ENCODE measurements at regions not wholly inside any gene's neighbourhood (a gene's known extent, or its start where the extent isn't known, plus 50 kb on each side); places are given as distances from the start of the nearest gene placed in this dataset.
"Not testable (repeated sequence)": the region's sequence is repeated elsewhere in the genome, so short reads cannot be mapped to it uniquely, and the experiment has no call there.

DNA sequence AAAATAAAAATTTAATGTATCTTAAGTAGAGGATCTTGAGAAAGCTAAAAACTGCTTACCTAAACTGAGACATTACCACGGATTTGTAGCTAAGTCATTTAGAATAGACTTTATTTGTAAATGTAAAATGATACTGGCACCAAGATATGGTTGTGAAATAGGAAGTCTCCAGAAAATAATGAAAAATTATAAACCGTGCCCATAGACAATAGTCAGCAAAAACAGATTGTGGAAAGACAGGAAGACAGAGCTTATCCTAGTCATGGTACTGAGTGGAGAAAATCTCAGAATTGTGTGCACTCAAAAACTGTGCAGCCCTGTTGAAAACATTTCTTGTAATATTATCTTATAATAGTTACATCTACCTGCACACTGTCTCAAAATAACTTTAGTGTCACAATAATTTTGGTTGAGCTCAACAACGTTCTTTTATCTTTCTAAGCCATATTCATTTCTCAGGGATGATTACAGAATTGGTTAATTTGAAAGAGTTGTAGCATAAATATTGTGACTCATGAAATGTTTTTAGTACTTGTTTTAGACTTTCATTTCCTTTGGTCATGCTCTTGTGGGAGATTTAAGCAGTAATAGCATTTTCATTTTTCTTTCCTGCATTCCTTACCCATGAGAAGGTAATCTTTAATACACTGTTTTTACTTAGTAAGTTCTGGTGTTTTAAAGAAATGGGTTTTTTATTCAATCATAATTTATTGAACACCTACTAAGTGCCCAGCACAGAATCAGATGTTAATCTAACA lies 174.5 kb downstream of the SOX4 start:
- no peak for DNase-seq (ENCODE audit: low read depth in 4 of 4, low spot score in 3 of 4)

DNA sequence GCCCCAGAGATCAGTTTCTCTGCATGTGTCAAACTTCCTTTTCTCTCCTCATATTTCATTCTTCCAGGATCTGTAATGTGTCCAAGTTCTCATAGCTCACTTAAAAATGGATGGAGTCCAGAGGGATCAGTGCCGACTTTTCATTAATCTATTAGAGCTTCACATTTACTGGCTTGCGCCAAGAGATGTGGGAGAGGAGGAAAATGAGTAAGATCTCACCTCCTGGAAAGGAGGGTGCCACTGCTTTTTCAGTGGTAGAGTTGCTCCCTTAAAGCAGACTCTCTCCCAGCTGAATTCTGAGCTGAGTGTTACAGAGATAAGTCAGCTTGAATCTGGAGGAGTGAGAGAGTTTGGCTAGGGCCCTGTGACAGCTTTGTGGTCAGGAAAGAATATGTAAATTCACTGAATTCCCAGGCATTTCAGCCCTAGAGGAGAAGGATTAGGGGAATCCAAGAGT lies 175.9 kb downstream of the SOX4 start:
- DNase-seq (ENCODE audit: low read depth in 4 of 4, low spot score in 3 of 4): no peak

DNA sequence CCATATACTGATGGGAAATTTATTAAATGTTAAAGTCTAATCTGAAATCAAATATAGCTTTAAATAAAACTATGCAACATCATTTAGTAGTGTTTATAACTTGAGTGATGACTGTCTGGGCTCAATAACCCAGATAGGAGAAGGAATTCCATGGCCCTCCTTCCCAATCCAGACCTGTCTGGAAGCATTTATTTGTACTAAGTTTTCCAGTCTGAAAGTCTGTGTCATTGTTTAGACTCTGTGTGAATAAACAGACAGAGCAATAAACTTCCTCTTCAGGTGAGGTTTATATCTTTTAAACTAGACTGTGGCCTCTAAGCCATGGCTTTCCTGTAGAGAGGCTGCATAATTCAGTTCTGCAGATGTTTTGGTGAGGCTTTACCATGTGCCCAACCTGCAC lies 176.4 kb downstream of the SOX4 start:
- no peak for DNase-seq (ENCODE audit: low read depth in 4 of 4, low spot score in 3 of 4)

DNA sequence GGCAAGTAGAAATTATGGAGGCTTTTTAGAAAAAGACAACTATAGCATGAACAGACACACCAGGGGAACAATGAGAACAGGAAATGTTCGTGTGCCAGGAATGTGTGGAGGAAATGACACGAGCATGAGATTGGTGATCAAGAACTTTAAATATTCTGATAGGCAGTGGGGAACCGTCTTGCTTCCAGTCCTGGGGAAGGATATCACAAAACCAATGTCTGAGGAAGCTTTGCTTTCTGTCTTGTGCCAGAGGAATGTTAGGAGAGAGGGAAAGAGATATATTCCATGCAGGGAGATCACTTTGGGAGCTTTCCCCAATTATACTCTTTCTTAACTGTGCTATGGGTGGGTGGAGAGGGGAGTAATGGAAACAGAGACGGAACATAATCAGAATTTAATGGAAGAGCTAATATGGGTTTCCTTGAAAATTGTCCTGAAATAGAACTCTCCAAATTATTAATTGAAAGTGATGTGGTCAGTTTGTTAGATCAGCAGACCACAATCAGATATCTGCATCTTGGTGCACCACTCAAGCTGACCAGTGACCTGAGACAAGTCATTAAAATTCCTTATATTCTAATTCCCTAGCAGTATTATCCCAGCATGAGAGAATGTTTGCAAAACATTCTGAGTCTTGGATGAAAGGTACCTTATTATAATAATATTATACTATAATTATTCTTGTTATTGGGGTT lies 178.2 kb downstream of the SOX4 start:
- no peak for DNase-seq (ENCODE audit: low read depth in 4 of 4, low spot score in 3 of 4)

DNA sequence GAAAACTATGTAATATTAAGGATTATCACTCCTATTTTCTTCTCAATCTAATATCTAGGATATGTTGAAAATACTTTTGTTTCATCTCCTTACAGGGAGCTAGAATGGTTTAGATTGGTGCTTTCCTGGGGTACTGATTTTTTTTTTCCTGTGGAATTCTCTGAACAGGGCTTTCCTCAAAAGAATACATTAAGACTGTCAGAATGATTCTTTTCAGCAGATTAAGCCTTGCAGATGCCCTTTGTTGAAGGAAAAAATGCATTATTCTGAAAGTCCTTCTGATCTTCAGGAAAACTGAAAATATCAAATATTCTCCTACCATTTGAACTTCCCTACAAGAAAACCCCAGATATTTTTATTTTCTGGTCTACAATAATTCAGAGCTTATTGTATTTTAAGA lies 178.9 kb downstream of the SOX4 start:
- no peak for DNase-seq (ENCODE audit: low read depth in 4 of 4, low spot score in 3 of 4)

DNA sequence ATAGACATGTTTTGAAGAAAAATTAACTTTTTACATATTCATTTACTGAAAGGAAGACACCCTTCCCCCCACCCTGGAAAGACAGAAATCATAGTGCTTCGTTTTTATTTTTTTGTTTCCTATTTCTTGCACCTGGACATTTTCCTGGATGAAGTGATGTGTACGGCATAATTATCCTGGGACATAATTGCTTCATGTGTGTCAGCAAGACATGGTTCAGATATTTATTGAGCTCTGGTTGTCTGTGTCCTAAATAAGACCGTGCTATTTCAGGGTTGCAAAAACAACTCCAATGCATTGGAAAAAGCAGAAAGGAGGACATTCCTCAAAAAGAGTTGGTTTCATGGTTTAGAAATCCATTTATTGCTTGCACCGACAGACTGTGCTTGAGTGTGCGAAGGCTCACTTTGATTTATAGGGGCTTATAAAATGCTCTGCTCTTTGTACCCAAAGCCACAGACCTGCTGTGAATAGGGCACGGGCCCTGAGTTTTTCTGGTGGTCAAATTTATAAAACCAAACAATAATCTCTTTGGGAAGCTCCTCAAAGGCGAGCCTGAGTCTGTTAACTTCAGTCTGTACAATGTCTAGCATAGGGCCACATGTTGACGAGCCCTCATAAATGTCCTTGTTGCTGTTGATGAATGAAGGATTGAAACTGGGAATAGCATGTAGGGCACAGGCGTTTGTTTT lies 179.5 kb downstream of the SOX4 start:
- no peak for DNase-seq (ENCODE audit: low read depth in 4 of 4, low spot score in 3 of 4)

DNA sequence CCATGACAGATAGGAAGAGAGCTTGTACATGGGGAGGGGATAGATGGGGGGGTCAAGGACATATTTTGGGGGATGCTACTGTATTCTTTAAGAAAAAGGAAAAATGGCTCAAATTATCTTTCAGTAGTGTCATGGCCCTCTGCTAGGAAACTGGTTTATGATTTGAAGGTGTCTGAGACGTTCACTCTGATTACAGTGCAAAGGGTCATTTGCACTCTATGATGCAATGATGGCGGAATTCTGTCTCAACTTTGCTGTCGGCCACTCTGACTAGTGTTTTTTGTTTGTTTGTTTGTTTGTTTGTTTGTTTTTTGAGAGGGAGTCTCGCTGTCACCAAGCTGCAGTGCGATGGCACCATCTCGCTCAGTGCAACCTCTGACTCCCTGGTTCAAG lies 180.0 kb downstream of the SOX4 start:
- DNase-seq (ENCODE audit: low read depth in 4 of 4, low spot score in 3 of 4): no peak

DNA sequence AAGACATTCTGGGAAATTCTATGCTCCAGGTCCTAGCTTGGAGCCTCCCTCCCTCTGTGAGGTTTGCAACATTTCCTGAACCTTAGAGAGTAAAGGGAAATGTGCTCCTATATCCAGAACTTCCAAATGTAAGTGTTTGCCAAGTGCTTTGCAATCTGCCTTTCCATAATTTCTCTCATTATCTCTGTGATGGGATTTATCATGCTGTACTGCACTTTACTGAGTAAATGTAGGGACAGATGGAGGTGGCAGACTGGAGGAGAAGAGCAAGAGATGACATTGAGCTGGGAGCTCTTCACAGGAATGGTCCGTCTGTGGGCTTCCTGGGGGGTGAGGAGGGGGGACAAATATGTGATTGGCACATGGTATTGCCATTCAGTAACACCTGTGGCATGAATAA lies 184.3 kb downstream of the SOX4 start:
- no peak for DNase-seq (ENCODE audit: low read depth in 4 of 4, low spot score in 3 of 4)

DNA sequence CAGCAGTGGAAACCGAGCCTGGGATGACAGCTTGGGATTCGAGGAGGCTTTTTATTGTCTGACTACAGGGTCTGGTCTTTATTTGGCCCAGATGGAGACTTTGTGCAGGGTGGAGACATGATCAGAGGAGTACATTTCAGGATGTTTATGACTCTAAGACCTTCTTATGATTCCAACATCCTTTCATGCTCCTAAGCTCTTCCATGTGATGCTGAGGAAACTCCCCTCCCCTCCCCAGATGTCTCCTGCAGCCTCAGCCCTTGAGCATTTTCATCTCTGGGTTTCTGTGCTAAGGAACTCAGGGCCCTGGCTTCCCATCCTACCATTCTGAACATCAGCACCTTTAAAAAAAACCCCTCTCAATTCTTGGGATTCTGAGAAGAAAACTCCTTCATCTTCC lies 186.6 kb downstream of the SOX4 start:
- DNase-seq (ENCODE audit: low read depth in 4 of 4, low spot score in 3 of 4): no peak

DNA sequence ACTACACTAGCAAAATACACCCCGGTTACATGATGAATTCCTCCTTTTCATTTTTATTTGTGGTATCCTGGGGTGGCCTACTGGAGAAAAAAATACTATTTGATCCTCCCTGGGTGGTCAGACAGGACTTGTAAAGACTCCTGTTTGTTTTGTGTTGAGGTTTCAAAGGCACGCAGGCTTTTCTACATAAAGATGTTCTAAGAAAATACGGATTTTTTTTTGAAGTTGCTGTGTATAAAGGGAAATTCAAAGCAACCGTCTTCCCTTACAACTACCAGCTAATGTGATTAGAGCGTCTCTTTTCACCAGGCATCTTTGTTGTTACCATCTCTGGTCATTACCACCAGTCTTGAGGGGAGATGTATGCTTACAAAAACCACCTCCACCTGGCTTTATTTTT lies 187.1 kb downstream of the SOX4 start:
- DNase-seq (ENCODE audit: low read depth in 4 of 4, low spot score in 3 of 4): no peak

DNA sequence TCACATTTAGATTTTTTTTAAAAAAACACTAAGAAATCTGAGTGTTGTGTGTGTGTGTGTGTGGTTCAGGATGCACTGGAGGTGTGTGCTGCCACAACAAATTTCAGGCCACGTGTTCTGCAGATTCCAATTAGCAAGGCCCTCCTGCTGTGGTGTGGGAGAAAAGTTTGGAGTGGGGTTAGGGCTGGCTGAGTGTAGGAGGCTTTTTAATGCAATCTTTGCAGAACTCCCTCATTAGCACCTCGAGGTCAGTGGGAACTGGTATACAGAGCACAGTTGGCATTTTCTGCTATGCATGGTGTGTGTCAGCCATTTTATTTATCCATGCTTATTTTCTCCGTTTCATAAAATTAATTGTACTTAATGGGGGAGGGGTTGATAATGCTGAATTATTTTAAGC lies 187.6 kb downstream of the SOX4 start:
- DNase-seq (ENCODE audit: low read depth in 4 of 4, low spot score in 3 of 4): no peak

DNA sequence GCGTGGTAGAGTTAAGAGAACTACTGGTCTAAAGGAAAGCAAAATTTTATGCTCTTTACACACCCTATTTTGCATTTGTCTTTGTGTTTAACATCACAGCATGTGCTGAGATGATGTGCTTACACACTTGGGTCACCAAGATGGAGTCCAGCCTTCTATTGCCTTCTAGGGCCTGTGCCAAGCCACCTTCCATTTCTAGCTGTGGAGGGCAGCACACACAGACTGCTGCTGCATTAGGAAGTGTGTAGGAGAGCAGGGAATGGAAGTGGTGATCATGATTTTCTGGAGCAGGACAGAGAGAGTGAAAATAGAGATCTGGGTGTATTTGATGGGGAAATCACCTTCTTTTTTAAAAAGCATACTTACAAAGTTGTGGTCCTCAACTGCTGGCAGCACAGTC lies 191.6 kb downstream of the SOX4 start:
- no peak for DNase-seq (ENCODE audit: low read depth in 4 of 4, low spot score in 3 of 4)

DNA sequence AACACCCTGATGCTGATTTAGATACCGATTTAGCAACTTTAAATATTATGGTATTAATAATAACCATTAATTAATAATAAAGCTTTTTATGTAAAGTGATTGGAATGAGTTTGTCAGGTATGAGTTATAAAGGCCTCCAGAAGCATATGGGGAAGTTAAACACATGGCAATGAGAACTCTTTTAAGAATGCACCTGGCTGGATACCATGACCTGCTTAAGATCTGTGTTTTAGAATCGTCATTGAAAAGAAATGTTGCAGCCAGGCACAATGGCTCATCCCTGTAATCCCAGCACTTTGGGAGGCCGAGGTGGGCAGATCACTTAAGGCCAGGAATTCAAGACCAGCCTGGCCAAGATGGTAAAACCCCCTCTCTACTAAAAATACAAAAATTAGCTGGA lies 197.5 kb downstream of the SOX4 start:
- DNase-seq (ENCODE audit: low read depth in 4 of 4, low spot score in 3 of 4): no peak

DNA sequence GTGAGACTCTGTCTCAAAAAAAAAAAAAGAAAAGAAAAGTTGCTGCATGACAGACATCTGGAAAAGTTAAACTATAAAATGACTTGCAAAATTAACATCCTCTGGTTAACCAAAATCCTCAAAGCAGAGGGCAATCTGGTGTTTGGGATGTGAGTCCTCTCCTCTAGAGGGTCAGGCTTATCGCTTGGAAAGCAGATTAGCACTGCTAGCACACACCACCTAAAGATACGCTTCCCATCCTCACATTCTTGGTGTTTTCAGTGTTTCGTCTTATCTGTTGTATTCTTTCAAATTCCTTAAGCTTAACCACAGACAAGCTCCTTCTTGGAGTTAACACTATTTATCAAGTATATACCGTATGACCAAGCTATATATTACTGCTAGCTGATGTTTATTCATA lies 198.0 kb downstream of the SOX4 start:
- no peak for DNase-seq (ENCODE audit: low read depth in 4 of 4, low spot score in 3 of 4)

DNA sequence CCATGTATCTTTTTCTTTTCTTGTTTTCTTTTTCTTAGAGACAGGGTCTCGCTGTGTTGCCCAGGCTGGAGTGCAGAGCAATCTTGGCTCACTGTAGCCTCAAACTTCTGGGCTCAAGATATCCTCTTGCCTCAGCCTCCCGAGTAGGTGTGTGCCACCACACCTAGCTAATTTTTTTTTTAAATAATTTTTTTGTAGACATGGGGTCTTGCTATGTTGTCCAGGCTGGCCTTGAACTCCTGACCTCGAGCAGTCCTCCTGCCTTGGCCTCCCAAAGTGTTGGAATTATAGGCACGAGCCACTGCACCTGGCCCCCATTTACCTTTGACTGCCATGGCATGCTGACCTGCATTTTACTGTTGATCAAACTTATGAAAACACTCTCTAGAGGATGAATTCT lies 198.6 kb downstream of the SOX4 start:
- no peak for DNase-seq (ENCODE audit: low read depth in 4 of 4, low spot score in 3 of 4)

DNA sequence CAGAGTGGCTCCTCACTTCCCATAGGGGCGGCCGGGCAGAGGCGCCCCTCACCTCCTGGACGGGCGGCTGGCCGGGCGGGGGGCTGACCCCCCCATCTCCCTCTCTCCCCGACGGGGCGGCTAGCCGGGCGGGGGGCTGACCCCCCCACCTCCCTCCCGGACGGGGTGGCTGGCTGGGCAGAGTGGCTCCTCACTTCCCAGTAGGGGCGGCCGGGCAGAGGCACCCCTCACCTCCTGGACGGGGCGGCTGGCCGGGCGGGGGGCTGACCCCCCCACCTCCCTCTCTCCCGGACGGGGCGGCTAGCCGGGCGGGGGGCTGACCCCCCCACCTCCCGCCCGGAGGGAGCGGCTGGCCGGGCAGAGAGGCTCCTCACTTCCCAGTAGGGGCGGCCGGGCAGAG lies 203.4 kb downstream of the SOX4 start:
- not testable (repeated sequence) for DNase-seq (ENCODE audit: low read depth in 4 of 4, low spot score in 3 of 4)

DNA sequence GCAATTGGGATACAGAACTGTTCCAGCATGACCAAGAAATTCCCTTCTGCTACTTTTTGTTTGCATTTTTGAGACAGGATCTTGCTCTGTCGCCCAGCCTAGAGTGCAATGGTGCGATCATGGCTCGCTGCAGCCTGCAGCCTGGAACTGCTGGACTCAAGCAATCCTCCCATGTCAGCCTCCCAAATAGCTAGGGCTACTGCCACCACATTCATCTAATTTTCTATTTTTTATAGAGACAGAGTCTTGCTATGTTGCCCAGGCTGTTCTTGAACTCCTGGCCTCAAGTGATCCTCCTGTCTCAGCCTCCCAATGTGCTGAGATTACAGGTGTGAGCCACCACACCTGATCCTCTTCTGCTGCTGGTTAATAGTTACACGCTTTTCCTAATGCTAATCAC lies 204.9 kb downstream of the SOX4 start:
- no peak for DNase-seq (ENCODE audit: low read depth in 4 of 4, low spot score in 3 of 4)

DNA sequence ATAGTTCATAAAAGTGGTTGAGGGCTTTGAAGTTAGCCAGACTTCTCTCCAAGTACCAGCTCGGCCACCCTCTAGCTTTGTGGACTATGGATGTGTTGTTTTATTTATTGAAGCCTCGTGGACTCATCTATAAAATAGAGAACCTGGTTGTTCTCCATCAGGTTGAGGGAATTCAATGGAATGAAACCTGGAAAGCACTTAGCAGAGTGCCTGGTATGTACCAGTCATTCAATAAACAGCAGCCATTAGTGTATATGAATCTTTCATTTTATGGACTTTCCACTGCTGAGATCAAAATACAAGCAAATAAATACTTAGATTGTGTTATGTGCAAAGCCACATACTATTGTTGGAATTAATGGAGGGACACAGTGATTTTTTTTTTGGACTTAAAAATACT lies 206.8 kb downstream of the SOX4 start:
- no peak for DNase-seq (ENCODE audit: low read depth in 4 of 4, low spot score in 3 of 4)

DNA sequence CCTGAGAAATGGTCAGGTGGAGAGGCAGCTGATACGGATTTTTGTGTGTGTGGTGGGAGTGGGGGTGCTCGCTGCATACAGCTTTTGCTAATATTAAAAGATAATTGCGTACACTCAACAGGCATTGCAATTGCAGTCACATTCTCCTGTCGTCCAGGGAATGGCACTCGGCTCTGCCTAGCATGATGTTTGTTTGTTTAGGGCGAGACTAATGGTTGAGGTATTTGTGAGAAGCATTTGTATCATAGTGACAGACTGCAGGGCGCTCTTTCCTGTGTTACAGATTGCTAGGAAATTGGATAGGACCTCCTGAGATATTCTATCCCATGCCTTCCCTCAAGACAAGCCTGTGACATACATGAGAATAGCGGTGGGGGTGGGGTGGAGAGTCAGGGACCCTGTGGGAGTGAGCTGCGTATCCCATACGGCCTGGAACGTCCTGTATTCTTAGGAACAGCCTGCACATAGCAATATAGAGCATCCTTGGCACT lies 207.4 kb downstream of the SOX4 start:
- DNase-seq (ENCODE audit: low read depth in 4 of 4, low spot score in 3 of 4): no peak

DNA sequence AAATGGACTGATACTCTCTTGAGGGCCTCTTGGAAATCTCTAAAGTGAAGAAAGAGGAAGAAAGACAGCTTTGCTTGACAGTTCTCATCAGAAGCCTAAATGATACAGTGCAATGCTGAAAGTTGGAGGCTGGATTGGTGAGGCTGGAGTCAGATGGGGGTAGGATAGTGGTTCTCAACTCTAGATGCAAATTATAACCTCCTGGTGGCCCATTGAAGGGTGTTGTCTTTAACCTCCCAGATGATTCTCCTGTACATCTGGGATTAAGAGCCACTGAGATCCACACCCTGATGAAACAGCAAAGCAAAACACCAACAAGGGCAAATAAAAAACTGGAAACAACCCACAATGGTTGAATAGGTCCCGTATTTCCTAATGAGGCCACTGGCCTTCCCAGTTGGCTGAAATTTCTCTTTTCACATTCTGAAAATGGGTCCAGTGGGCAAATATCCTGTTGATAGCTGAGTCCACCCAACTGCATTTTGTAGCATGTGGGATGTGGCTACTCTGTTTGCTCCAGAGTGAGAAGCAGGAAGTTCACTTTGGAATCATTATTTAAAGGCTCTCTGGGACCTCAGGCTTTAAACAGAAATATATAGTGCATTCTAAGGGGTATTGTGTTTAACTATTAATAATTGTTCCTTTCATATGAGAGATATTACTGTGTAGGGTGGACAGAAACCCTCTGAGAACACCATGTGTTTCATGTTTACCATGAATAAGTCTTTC lies 208.1 kb downstream of the SOX4 start:
- no peak for DNase-seq (ENCODE audit: low read depth in 4 of 4, low spot score in 3 of 4)

DNA sequence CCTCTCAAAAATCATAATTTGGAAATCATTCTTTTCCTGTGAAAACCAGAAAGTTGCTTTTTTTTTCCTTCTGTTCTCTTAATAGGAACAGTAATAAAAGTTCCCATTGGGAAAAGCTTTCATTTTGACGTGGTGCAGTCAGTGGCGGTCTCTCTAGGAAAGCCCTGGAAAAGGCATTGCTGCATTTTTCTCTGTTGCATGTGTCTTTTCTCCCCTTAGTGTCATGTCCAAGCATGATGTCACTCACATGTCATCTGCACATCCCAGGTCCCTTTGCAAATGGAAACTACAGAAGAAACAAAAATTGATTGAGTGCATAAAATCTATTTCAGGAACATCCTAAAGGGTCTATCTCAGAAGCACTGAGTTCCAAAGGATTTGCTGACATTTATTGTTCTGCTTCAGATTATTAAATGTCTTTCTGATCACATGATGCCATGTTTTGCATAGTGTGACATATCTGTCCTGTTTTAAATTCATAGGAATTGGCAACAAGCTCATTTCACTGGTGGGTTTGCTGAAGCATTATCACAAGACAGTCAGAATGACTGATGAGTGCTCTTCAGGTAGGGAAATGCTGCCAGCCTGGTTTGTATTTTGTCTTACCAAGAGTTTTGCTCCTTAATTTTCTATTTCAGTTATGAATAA lies 208.7 kb downstream of the SOX4 start:
- no peak for DNase-seq (ENCODE audit: low read depth in 4 of 4, low spot score in 3 of 4)
